Ascending aorta (tissue), 2 donors: ENCODE measurements at regions not wholly inside any gene's neighbourhood (a gene's known extent, or its start where the extent isn't known, plus 50 kb on each side); places are given as distances from the start of the nearest gene placed in this dataset.
A peak's percentile ranks its signal among the peaks of the same experiment; 100 is the strongest.

ENCODE experiments used
- DNase-seq, 2 donors: peaks; one replicate each; pipeline ENCODE4 v3.0.0-alpha.2; 2019; ENCODE audit warnings: low spot score in 2 of 2
- H3K27ac ChIP-seq, 2 donors: fragments of 200-600 bp; sonication (generic); one replicate each; pipeline ENCODE4 v1.5.1; 2016 to 2017; ENCODE audit warnings: mild to moderate bottlenecking in 1 of 2
- H3K27me3 ChIP-seq: fragments of 200-600 bp; sonication (generic); one replicate; pipeline ENCODE4 v1.5.1; 2017
- H3K36me3 ChIP-seq, 2 donors: fragments of 200-600 bp; sonication (generic); one replicate each; pipeline ENCODE4 v1.5.1; 2016
- H3K4me1 ChIP-seq, 2 donors: fragments of 200-600 bp; sonication (generic); one replicate each; pipeline ENCODE4 v1.5.1; 2016 to 2017; ENCODE audit warnings: mild to moderate bottlenecking in 1 of 2
- H3K4me3 ChIP-seq, 2 donors: fragments of 200-600 bp; sonication (generic); one replicate each; pipeline ENCODE4 v1.5.1; 2016 to 2017; ENCODE audit warnings: mild to moderate bottlenecking in 1 of 2
- H3K9me3 ChIP-seq, 2 donors: fragments of 200-600 bp; sonication (generic); one replicate each; pipeline ENCODE4 v1.5.1; 2016
- CTCF ChIP-seq, 3 experiments: fragments of 200-600 bp in 2 of 3; fragments of 450-650 bp in 1 of 3; sonication (generic) in 2 of 3; IDR thresholded peaks; one replicate each; pipeline ENCODE4 v1.5.1; 2016 to 2019; ENCODE audit warnings: antibody characterized with exemption in 3 of 3, mild to moderate bottlenecking in 1 of 3, moderate library complexity in 1 of 3
- intact Hi-C: fragments of 100-400 bp; cut with DNase I; formaldehyde crosslinking; loops from one replicate; pipeline ENCODE4 v1.15.1; 2023

GRCh38 chr7:114789871-114790311 is 132.0 kb upstream of the MDFIC start:
- intact Hi-C loops = loop anchor here (5.0 kb wide), 1 partner anchor 132 kb away; the partner anchor contains the start of gene MDFIC
- Histone ChIP-seq H3K36me3 (no peaks in the 10 kb centered on the region), H3K4me3 (no peak overlapping the region), H3K27ac (peak overlapping the region in 1 of 2 donors; percentile 41), H3K9me3 (no peaks in the 10 kb centered on the region), H3K27me3 (no peaks in the 10 kb centered on the region), H3K4me1 (peaks cover 0 to 9% of the 10 kb centered on the region in 2 donors)
- TF ChIP-seq CTCF (IDR thresholded peaks at IDR 0.05) = no peak
- DNase-seq = no peak

GRCh38 chr7:114790521-114790920 is 131.4 kb upstream of the MDFIC start:
- peaks cover 0 to 9% of the 10 kb centered on the region in 2 donors for H3K4me1 ChIP-seq
- no peak for DNase-seq
- intact Hi-C loops = loop anchor here (5.0 kb wide), 1 partner anchor 132 kb away; the partner anchor contains the start of gene MDFIC
- TF ChIP-seq CTCF (IDR thresholded peaks at IDR 0.05) = no peak
- H3K27ac ChIP-seq = peak overlapping the region in 1 of 2 donors; percentile 41
- H3K36me3 ChIP-seq = no peaks in the 10 kb centered on the region
- no peak overlapping the region for H3K4me3 ChIP-seq
- H3K27me3 ChIP-seq = no peaks in the 10 kb centered on the region
- no peaks in the 10 kb centered on the region for H3K9me3 ChIP-seq

- TF ChIP-seq CTCF (IDR thresholded peaks at IDR 0.05) = no peak
- no peaks in the 10 kb centered on the region for H3K36me3 ChIP-seq
- no peaks in the 10 kb centered on the region for H3K9me3 ChIP-seq
- no peak overlapping the region for H3K4me3 ChIP-seq
- H3K4me1 ChIP-seq = peaks cover 0 to 9% of the 10 kb centered on the region in 2 donors
- DNase-seq = no peak
- intact Hi-C loops = loop anchor here (5.0 kb wide), 1 partner anchor 131 kb away; the partner anchor contains the start of gene MDFIC
- no peaks in the 10 kb centered on the region for H3K27me3 ChIP-seq
- no peak overlapping the region for H3K27ac ChIP-seq
These were observed 130.1 kb upstream of the MDFIC start for GRCh38 chr7:114791771-114792170.

- H3K27me3 ChIP-seq = no peaks in the 10 kb centered on the region
- H3K4me3 ChIP-seq = no peak overlapping the region
- intact Hi-C loops = loop anchor here (5.0 kb wide), 1 partner anchor 129 kb away; the partner anchor contains the start of gene MDFIC
- H3K4me1 ChIP-seq = peaks cover 0 to 9% of the 10 kb centered on the region in 2 donors
- DNase-seq = no peak
- TF ChIP-seq CTCF (IDR thresholded peaks at IDR 0.05) = no peak
- no peaks in the 10 kb centered on the region for H3K36me3 ChIP-seq
- H3K27ac ChIP-seq = no peak overlapping the region
- no peaks in the 10 kb centered on the region for H3K9me3 ChIP-seq
These were observed 128.6 kb upstream of the MDFIC start for GRCh38 chr7:114793155-114793845.

GRCh38 chr7:114795475-114795874 is 126.4 kb upstream of the MDFIC start:
- no peaks in the 10 kb centered on the region for H3K9me3 ChIP-seq
- H3K27ac ChIP-seq = no peak overlapping the region
- no peaks in the 10 kb centered on the region for H3K36me3 ChIP-seq
- intact Hi-C loops = no loop called here
- TF ChIP-seq CTCF (IDR thresholded peaks at IDR 0.05) = no peak
- DNase-seq = no peak
- H3K4me1 ChIP-seq = peaks cover 0 to 3% of the 10 kb centered on the region in 2 donors
- no peak overlapping the region for H3K4me3 ChIP-seq
- no peaks in the 10 kb centered on the region for H3K27me3 ChIP-seq
